K562 (cell line): ENCODE measurements at regions not wholly inside any gene's neighbourhood (a gene's known extent, or its start where the extent isn't known, plus 50 kb on each side); places are given as distances from the start of the nearest gene placed in this dataset.

Experiments used
- ATAC-seq: fragments of 200-7000 bp; cut with Tn5 transposase; 3 replicates; pipeline ENCODE4 v1.9.1; 2020; ENCODE audit warnings: moderate library complexity
- BruUV-seq: library from RNA; stranded (reverse); fragments of 400-500 nt; replicated peaks from 2 replicates; lab custom pipeline; 2021; lab: Mats Ljungman, UMichigan
- CTCF ChIA-PET: fragments of 300-600 bp; formaldehyde crosslinking; extraction: SDS; loops from one replicate; lab custom pipeline; 2021; ENCODE audit warnings: low intra/inter-chr PET ratio; lab: Yijun Ruan, JAX
- POLR2A ChIA-PET: fragments of 300-600, 350-650 bp; sonication (Branson Sonifier 250); formaldehyde crosslinking; extraction: SDS; loops from one replicate; lab custom pipeline; 2021; ENCODE audit warnings: antibody characterized with exemption, inconsistent platforms; lab: Yijun Ruan, JAX
- DNase-seq, 4 experiments: peaks; one replicate each; pipeline versions ENCODE4 v3.0.0 to v3.0.0-alpha.2; 2011 to 2018; ENCODE audit warnings: low spot score in 3 of 4, mixed read lengths in 3 of 4; ENCODE audit errors: extremely low read depth in 1 of 4
- FAIRE-seq: peaks from 2 replicates; lab custom pipeline; 2011; peaks lifted over from hg19 to GRCh38; lab: Jason Lieb, UNC
- H2AFZ ChIP-seq: 2 replicates; pipeline ENCODE4 v1.6.0; 2011; ENCODE audit warnings: low read depth, low read length, control low read depth, inconsistent platforms
- H3K27ac ChIP-seq: fragments of 200-600 bp; 3 replicates; pipeline ENCODE4 v1.8.0; 2011; ENCODE audit warnings: low read depth, mild to moderate bottlenecking, control low read depth, inconsistent platforms, low read length, moderate library complexity, mixed read lengths; ENCODE audit errors: extremely low read depth
- H3K27me3 ChIP-seq, 2 experiments: fragments of 300-600 bp in 1 of 2; 2 replicates in 1 of 2; 3 replicates in 1 of 2; pipeline versions ENCODE4 v1.6.0 to v1.8.0; 2011; ENCODE audit warnings: inconsistent platforms in 2 of 2, low read length in 2 of 2, mild to moderate bottlenecking in 1 of 2, mixed read lengths in 1 of 2, moderate library complexity in 1 of 2; ENCODE audit not compliant: control insufficient read depth in 2 of 2, insufficient read depth in 2 of 2
- H3K36me3 ChIP-seq: fragments of 300-600 bp; 3 replicates; pipeline ENCODE4 v1.8.0; 2011; ENCODE audit warnings: mild to moderate bottlenecking, low read length, inconsistent platforms; ENCODE audit not compliant: control insufficient read depth, insufficient read depth
- H3K4me1 ChIP-seq, 2 experiments: fragments of 200-600 bp in 1 of 2; replicated peaks in 1 of 2; 2 replicates in 1 of 2; 3 replicates in 1 of 2; pipeline versions ENCODE4 v1.5.1 to v1.8.0; 2011; ENCODE audit warnings: inconsistent platforms in 2 of 2, low read length in 2 of 2, mild to moderate bottlenecking in 1 of 2, mixed read lengths in 1 of 2, moderate library complexity in 1 of 2; ENCODE audit not compliant: control insufficient read depth in 2 of 2, insufficient read depth in 2 of 2
- H3K4me2 ChIP-seq: 2 replicates; pipeline ENCODE4 v1.6.1; 2011; ENCODE audit warnings: low read length, control low read depth, inconsistent platforms, mixed read lengths; ENCODE audit not compliant: insufficient read depth
- H3K4me3 ChIP-seq: fragments of 200-600 bp; sonication (generic), shearing (Covaris generic); 2 replicates; pipeline ENCODE4 v1.5.1; 2016; ENCODE audit warnings: control low read depth, inconsistent platforms
- H3K79me2 ChIP-seq: fragments of 200-600 bp; 3 replicates; pipeline ENCODE4 v1.8.0; 2011; ENCODE audit warnings: low read length, inconsistent platforms; ENCODE audit not compliant: control insufficient read depth, insufficient read depth
- H3K9ac ChIP-seq, 2 experiments: 2 replicates each; pipeline versions ENCODE4 v1.6.0 to v1.6.1; 2011; ENCODE audit warnings: low read depth in 2 of 2, low read length in 2 of 2, control low read depth in 1 of 2, inconsistent platforms in 1 of 2, mild to moderate bottlenecking in 1 of 2, mixed read lengths in 1 of 2; ENCODE audit not compliant: insufficient read depth in 1 of 2
- H3K9me1 ChIP-seq: one replicate; pipeline ENCODE4 v1.6.0; 2011; ENCODE audit warnings: inconsistent platforms, mild to moderate bottlenecking, low read length, moderate library complexity; ENCODE audit not compliant: control insufficient read depth, insufficient read depth
- H3K9me3 ChIP-seq: replicated peaks from 2 replicates; pipeline ENCODE4 v1.5.1; 2011; ENCODE audit warnings: low read depth, low read length, inconsistent platforms; ENCODE audit not compliant: control insufficient read depth, insufficient read depth
- H4K20me1 ChIP-seq: replicated peaks from 2 replicates; pipeline ENCODE4 v1.6.1; 2011; ENCODE audit warnings: low read length, inconsistent platforms, mixed read lengths; ENCODE audit not compliant: control insufficient read depth, insufficient read depth
- DIDO1 ChIP-seq: fragments of 450-650 bp; IDR thresholded peaks from 2 replicates; pipeline ENCODE4 v1.6.1; 2016; ENCODE audit warnings: low read depth, missing biosample characterization, missing genetic modification characterization
- HDAC3 ChIP-seq: fragments of 450-650 bp; IDR thresholded peaks from 2 replicates; pipeline ENCODE4 v1.6.1; 2018; ENCODE audit warnings: borderline replicate concordance, mild to moderate bottlenecking, moderate library complexity; ENCODE audit not compliant: partially characterized antibody
- MYC ChIP-seq, 2 experiments: fragments of 250-450 bp in 1 of 2; sonication (Bioruptor Pico) in 1 of 2; IDR thresholded peaks; 2 replicates each; pipeline versions ENCODE4 v1.5.1 to v1.6.1; 2012 to 2021; ENCODE audit warnings: low read depth in 2 of 2, borderline replicate concordance in 1 of 2, improper control_type of control experiment in 1 of 2, low read length in 1 of 2, mild to moderate bottlenecking in 1 of 2, moderate library complexity in 1 of 2
- NR2C1 ChIP-seq, 2 experiments: fragments of 450-650 bp; IDR thresholded peaks; 2 replicates each; pipeline ENCODE4 v1.6.1; 2017; ENCODE audit warnings: mild to moderate bottlenecking in 2 of 2, antibody characterized with exemption in 1 of 2, inconsistent platforms in 1 of 2, missing compliant biosample characterization in 1 of 2, missing genetic modification characterization in 1 of 2
- RBM25 ChIP-seq: fragments of 200-400 bp; formaldehyde crosslinking; IDR thresholded peaks from 2 replicates; pipeline ENCODE4 v1.6.1; 2018; ENCODE audit warnings: low read length, low read depth, moderate library complexity; ENCODE audit not compliant: severe bottlenecking
- SREBF2 ChIP-seq: sonication (generic); formaldehyde crosslinking; IDR thresholded peaks from 2 replicates; pipeline ENCODE4 v1.4.0; 2020; ENCODE audit warnings: mild to moderate bottlenecking, missing genetic modification reagents
- WGBS: fragments of 100-300 bp; shearing (Covaris generic); methylation state at CpG from one replicate; pipeline ENCODE4 v1.1.6; 2016; ENCODE audit warnings: low coverage, mixed read lengths; ENCODE audit not compliant: insufficient coverage; ENCODE audit errors: missing lambda C conversion rate; 5-methylcytosine and 5-hydroxymethylcytosine counted together
- in situ Hi-C: fragments of 300-500 bp; cut with MboI; formaldehyde crosslinking; loops from 4 replicates; pipeline ENCODE4 v1.15.0; 2018; ENCODE audit warnings: inconsistent platforms, mixed read lengths
- intact Hi-C: fragments of 100-400 bp; cut with micrococcal nuclease; formaldehyde crosslinking; loops from 2 replicates; pipeline ENCODE4 v1.14.2; 2022
- TF ChIP-seq, protein P1 (sequence below): sonication (generic); formaldehyde crosslinking; IDR thresholded peaks from 2 replicates; pipeline ENCODE4 v1.8.1; 2023; ENCODE audit warnings: mild to moderate bottlenecking, missing genetic modification reagents
- TF ChIP-seq, protein P2 (sequence below): IDR thresholded peaks from 2 replicates; pipeline ENCODE4 v1.6.1; 2011; ENCODE audit warnings: borderline replicate concordance, low read depth, mild to moderate bottlenecking, moderate library complexity, low read length; ENCODE audit not compliant: insufficient read depth, poor library complexity, severe bottlenecking

DNA sequence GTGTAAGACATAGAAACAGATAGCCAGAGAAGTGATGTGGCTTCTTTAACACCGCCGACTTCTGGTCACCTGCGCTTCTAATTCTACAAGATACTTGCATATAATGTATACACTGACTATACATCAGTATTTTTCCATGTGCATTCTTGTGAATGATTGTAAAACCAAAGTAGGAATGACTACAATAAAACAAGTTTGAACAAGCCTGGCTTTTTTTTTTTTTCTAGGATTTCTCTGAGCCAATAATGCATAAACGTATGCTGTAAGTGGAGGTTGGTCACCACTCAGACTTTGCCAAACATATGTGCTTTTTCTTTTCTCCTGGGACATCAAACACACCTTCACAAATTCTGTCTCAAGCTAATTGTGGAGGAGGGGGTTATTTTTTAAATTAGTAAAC lies 237.8 kb upstream of the KIRREL3 start:
- ATAC-seq (no peak), FAIRE-seq (no peak), DNase-seq (no peak)
- H3K4me2 ChIP-seq = no peak overlapping the region
- ChIA-PET CTCF (no interaction called here), POLR2A (no interaction called here)
- in situ Hi-C loops (no loop called here), intact Hi-C loops (no loop called here)
- no peaks in the 10 kb centered on the region for H3K79me2 ChIP-seq
- no peaks in the 10 kb centered on the region for H4K20me1 ChIP-seq
- no peaks in the 10 kb centered on the region for H3K27me3 ChIP-seq
- no peak overlapping the region for H2AFZ ChIP-seq
- no peak overlapping the region for H3K27ac ChIP-seq
- H3K9me3 ChIP-seq = no peaks in the 10 kb centered on the region
- no peaks in the 10 kb centered on the region for H3K36me3 ChIP-seq
- H3K4me3 ChIP-seq = no peak overlapping the region
- no peaks in the 10 kb centered on the region for H3K4me1 ChIP-seq
- TF ChIP-seq MYC (IDR thresholded peaks at IDR 0.05; ENCODE audit: low read depth, low read length) (no peak), MYC (CRISPR knock-in tag; IDR thresholded peaks at IDR 0.05; ENCODE audit: borderline replicate concordance, low read depth) (no peak)
- TF ChIP-seq, all 486 proteins: peak for 0
- WGBS = 0% methylated on average over 3 of the region's 4 CpGs
- H3K9me1 ChIP-seq = no peaks in the 10 kb centered on the region
- no TSS peak for BruUV-seq
- no peak overlapping the region for H3K9ac ChIP-seq

DNA sequence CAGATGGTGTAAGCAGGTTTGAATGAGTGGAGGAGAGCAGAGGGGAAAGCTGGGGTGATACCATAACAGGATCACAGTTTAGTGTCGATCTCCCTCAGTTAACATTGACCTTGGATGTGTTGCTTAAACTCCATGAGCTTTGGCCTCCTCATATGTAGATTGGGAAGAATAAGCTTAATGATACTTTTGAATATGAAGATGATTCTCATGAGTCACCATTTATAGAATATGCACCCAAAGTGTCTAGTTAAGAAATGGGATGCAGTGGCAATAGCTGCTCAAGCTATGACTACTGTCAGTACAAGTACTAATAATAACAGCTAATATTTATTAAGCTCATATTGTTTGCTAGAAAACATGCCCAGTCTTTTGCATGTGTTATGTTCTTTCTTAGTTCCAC lies 236.2 kb upstream of the KIRREL3 start:
- Histone ChIP-seq H3K9ac (no peak overlapping the region), H3K9me1 (no peaks in the 10 kb centered on the region), H3K79me2 (no peaks in the 10 kb centered on the region), H3K27me3 (no peaks in the 10 kb centered on the region), H4K20me1 (no peaks in the 10 kb centered on the region), H2AFZ (no peak overlapping the region), H3K9me3 (no peaks in the 10 kb centered on the region), H3K27ac (no peak overlapping the region), H3K4me2 (no peak overlapping the region), H3K36me3 (no peaks in the 10 kb centered on the region), H3K4me3 (no peak overlapping the region), H3K4me1 (no peaks in the 10 kb centered on the region)
- DNase-seq = no peak
- BruUV-seq = no TSS peak
- WGBS = 0% methylated on average over 1 of the region's 1 CpG
- no peak for ATAC-seq
- intact Hi-C loops = no loop called here
- no peak for FAIRE-seq
- TF ChIP-seq RBM25 = no peak
- TF ChIP-seq, protein P1, sequence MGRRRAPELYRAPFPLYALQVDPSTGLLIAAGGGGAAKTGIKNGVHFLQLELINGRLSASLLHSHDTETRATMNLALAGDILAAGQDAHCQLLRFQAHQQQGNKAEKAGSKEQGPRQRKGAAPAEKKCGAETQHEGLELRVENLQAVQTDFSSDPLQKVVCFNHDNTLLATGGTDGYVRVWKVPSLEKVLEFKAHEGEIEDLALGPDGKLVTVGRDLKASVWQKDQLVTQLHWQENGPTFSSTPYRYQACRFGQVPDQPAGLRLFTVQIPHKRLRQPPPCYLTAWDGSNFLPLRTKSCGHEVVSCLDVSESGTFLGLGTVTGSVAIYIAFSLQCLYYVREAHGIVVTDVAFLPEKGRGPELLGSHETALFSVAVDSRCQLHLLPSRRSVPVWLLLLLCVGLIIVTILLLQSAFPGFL (CRISPR knock-in tag) = no peak
- TF ChIP-seq SREBF2 = no peak
- no peak for TF ChIP-seq NR2C1 (IDR thresholded peaks at IDR 0.05)
- no peak for TF ChIP-seq NR2C1 (tag; IDR thresholded peaks at IDR 0.05)
- TF ChIP-seq HDAC3 = no peak
- no peak for TF ChIP-seq DIDO1 (tag)
- TF ChIP-seq, protein P2, sequence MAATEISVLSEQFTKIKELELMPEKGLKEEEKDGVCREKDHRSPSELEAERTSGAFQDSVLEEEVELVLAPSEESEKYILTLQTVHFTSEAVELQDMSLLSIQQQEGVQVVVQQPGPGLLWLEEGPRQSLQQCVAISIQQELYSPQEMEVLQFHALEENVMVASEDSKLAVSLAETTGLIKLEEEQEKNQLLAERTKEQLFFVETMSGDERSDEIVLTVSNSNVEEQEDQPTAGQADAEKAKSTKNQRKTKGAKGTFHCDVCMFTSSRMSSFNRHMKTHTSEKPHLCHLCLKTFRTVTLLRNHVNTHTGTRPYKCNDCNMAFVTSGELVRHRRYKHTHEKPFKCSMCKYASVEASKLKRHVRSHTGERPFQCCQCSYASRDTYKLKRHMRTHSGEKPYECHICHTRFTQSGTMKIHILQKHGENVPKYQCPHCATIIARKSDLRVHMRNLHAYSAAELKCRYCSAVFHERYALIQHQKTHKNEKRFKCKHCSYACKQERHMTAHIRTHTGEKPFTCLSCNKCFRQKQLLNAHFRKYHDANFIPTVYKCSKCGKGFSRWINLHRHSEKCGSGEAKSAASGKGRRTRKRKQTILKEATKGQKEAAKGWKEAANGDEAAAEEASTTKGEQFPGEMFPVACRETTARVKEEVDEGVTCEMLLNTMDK = no peak
- POLR2A ChIA-PET = no interaction called here
- CTCF ChIA-PET = no interaction called here
- in situ Hi-C loops = no loop called here
